Activated CD8-positive, alpha-beta memory T cell treated with anti-CD3 and anti-CD28 coated beads for 1 hour (primary cell): ENCODE measurements at regions not wholly inside any gene's neighbourhood (a gene's known extent, or its start where the extent isn't known, plus 50 kb on each side); places are given as distances from the start of the nearest gene placed in this dataset.

ENCODE experiments used
- DNase-seq, 2 donors: peaks; one replicate each; pipeline ENCODE4 v3.0.0-alpha.2; 2020; ENCODE audit warnings: low read depth in 1 of 2; ENCODE audit errors: extremely low read depth in 1 of 2

DNA sequence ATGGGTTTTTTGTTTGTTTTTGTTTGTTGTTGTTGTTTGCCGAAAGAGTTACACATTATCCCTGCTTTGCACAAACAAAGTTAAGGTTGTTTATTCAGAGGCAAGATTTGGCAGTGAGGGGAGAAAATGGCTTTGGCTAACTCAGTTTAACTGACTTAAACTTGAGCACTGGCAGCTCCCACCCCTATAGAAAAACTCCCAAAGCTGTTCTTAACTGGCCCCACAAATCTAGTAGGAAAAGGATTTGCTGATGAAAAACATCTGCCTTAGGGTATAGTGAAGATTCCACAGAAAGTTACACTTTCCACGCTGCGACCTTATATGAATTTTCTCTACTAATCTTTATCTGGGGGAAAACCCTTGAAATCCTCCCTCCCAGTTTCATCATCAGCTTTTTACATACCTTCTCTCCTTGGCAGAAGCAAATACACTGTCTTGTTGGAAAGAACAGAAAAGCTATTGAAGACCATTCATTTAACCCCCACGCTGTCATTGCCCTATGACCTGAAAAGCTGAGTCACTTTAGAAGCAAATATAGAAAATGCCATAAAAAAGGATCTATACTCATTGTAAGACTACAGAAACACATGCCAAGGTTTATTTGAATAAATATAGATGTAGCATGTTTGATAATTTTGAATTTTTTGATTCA lies 551.7 kb downstream of the NR2F2 start:
- no peak for DNase-seq

DNA sequence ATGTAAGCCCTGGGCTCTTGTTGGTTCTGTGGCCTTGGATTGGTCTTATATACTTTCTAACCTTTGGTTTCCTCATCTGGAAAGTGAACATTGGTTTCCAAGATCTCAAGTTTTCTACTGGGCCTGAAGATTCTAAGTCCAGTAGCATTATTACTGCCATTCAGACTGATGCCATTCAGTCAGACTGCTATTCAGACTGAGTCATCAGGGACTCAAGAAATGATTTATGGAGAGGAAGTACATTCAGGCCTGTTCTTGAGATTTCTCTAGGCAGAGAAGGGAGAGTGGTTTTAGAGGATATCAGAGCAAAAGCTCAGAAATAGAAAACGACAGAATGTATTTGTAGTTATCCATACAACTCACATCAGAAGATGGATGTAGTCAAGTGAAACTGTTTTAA lies 557.2 kb downstream of the NR2F2 start:
- no peak for DNase-seq

DNA sequence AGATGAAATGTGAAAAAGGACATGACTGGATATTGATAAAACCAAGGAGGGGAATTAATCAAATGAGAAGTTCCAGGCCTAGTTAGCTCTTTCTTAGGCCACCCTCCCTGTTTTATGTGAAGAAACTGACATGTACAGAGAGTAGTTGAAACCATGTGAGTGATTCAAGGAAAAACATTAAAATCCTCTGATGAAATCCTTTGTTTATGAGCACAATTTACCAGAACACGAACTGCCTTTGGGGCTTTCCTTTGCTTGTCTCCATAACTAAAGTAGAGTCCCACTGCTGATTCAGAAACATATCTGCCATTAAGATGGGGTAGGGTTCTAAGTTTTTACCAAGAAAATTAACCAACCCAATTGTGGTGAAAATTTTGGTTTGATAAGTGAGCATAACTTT lies 558.3 kb downstream of the NR2F2 start:
- DNase-seq = no peak

- DNase-seq = no peak
These were observed 559.4 kb downstream of the NR2F2 start for GRCh38 chr15:96889734-96890480.

DNA sequence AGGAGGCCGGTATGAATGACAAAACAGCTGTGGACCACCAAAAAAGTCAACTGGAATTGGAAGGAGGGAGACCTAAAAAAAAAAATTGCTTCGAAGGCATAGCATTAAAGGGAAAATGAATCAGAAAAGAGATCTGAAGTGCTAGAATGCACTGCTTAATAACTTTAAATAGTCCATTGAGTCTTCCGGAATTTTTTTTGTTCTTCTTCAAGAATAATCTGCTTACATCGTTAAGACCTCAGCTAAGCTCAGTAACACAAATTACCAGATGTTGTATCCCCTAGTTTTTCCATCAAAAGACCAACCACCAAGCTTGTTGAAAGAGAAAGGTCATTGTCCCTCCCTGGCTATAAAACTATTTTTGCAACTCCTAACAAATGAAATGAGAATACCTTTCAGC lies 560.5 kb downstream of the NR2F2 start:
- no peak for DNase-seq

GRCh38 chr15:96893159-96893906 lies 562.8 kb downstream of the NR2F2 start:
- DNase-seq = no peak

- no peak for DNase-seq
These were observed 564.2 kb downstream of the NR2F2 start for GRCh38 chr15:96894659-96895058.

GRCh38 chr15:96896766-96897165 lies 566.3 kb downstream of the NR2F2 start:
- DNase-seq = no peak

- no peak for DNase-seq
These were observed 583.6 kb downstream of the NR2F2 start for GRCh38 chr15:96914081-96914480.

- no peak for DNase-seq
These were observed 586.2 kb downstream of the NR2F2 start for GRCh38 chr15:96916750-96917149.

DNA sequence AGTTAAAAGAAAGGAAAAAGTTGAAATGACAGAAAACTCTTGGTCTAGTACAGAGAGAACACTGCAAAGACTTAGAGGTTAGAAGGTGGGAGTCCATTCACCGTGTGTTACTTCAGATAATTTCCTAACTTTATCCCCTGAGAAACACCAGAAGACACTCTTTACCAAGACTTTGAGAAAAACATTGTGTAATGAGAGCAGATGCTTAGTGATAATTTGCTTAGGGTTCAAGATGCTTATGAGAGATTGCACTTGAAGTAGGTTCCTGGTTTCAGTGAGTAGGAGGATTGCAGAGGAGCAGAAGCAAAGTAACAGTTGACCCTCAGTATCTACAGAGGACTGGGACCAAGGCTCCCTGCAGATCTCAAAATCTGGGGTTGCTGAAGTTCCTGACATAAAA lies 594.1 kb downstream of the NR2F2 start:
- no peak for DNase-seq

DNA sequence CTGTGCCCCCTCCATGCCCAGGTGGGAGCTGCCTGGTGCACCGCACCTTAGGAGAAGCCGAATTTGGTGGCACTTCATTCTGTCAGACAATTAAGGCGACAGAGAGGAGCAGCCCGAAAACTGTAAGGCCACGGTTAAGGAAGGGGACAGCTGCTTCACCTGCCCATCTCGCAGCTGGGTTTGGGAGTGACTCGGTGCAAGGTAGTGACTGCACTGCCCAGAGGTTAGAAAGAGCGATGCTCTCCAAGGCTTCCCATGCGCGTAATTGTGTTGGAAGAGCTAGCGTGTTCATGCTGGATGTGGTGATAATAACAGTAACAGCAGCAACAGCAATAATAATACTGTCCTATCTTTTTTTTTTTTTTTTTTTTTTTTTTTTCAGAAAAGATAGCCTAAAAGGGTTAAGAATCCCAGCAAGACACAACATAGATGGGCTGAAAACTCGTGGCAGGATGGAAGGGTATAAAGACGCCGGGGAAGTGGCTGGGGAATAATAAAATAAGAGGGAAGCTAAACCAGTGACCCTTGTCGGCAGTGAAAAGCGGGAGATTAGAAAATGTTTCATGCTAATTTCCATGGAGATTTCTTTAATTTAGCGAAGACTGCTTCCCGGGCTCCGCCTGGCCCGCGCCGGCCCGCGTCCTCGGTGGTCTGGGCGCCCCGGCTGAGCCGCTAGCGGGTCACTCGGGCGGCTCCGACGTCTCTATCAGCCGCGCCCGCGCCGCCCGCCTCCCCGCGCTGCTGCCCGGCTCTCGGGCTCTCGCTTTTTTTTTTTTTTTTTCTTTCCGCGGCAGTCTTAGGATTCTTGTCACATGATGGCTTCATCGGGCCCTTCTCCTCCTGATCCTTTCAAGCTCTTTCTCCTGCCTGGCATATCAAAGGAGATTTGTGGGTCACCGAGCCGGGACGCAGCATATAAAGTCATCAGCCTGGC lies 617.1 kb downstream of the NR2F2 start:
- DNase-seq = no peak

DNA sequence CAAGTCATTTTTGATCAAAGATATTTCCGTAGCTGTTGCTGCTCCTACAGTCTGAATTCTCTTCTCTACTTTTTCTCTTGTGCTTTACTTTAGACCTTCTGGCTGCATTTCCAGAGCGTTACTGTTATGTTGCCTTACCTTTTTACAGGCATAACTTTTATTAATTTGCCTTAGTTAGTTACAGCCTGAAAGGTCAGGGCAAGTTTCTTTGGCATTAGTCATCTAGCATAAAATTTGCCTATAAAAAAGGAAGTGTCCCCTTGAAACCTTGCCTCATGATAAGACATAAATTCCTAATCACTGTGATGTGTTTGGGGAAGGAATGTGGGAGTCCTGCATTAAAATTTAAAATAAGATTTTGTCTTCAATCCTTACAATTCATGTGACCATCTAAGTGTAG lies 618.5 kb downstream of the NR2F2 start:
- DNase-seq = no peak

GRCh38 chr15:96958721-96959120 lies 628.2 kb downstream of the NR2F2 start:
- DNase-seq = no peak

DNA sequence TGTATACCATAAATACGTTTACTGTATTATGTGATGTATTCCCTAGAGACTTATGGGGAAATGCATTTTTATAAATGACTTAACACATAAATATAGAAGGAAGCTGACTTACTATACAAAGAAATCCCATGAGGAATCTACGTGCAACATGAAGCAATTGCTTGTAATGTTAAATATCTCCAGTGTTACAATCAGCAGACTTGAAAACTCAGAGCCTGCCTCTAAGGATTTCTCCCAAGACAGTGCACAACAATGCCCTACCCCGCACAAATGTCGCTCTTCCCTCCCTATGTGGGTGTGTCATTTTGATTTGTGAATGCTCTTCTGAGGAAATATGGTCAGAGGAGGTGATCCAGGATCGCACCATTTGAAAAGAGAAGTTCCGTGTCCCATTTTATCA lies 629.0 kb downstream of the NR2F2 start:
- DNase-seq = no peak

GRCh38 chr15:96960711-96961480 lies 630.4 kb downstream of the NR2F2 start:
- no peak for DNase-seq

GRCh38 chr15:96966554-96966953 lies 636.1 kb downstream of the NR2F2 start:
- DNase-seq = no peak

GRCh38 chr15:96969732-96970710 lies 639.5 kb downstream of the NR2F2 start:
- no peak for DNase-seq

- no peak for DNase-seq
These were observed 641.7 kb downstream of the NR2F2 start for GRCh38 chr15:96972201-96972600.
